ENCODE measurements at regions not wholly inside any gene's neighbourhood (a gene's known extent, or its start where the extent isn't known, plus 50 kb on each side); places are given as distances from the start of the nearest gene placed in this dataset.

DNA sequence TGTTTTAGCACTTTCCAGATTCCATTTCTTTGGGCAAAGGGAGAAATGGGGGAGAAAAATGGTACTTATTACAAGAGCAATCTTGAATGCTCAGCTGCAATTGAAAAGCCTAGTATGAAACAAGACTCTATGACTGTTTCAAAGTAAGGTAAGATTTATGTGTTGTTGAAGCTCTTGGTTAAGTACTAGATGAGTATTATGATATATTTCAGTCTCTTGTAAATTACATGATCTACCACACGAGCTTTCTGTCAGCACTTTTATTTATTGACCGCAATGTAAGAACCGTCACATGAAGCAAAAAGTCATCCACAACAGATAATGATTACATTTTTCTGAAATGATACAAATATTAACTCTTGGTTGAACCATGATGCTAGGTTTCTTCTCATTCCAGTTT lies 906.7 kb upstream of the CHORDC1 start:
- no CpG with 5 or more reads among the region's 3 CpGs for WGBS (ENCODE audit: extremely low coverage, insufficient coverage, low lambda C conversion rate)
- Histone ChIP-seq H3K56ac (ENCODE audit: low read length) (no peak overlapping the region), H2BK120ac (ENCODE audit: low read depth, low read length) (no peak overlapping the region), H2BK15ac (replicated peaks; ENCODE audit: low read depth) (no peak overlapping the region), H3K36me3 (ENCODE audit: control insufficient read depth, insufficient read depth, low read length) (no peaks in the 10 kb centered on the region), H3K4me1 (ENCODE audit: control insufficient read depth, low read depth, low read length) (peaks cover 4% of the 10 kb centered on the region), H3K23ac (ENCODE audit: low read length) (no peak overlapping the region), H3K18ac (ENCODE audit: low read length) (no peak overlapping the region), H4K8ac (ENCODE audit: low read depth, low read length) (no peak overlapping the region), H3K27me3 (ENCODE audit: insufficient read depth, low read length, poor library complexity) (no peaks in the 10 kb centered on the region), H2AK5ac (ENCODE audit: low read length) (no peak overlapping the region), H3K4me2 (ENCODE audit: low read length) (no peak overlapping the region), H3K9ac (ENCODE audit: low read length) (no peak overlapping the region), H3K4ac (ENCODE audit: low read depth, low read length) (no peak overlapping the region), H4K5ac (ENCODE audit: low read length) (no peak overlapping the region), H2BK5ac (ENCODE audit: low read length) (no peak overlapping the region), H3K79me1 (ENCODE audit: low read length) (no peaks in the 10 kb centered on the region), H3K4me3 (ENCODE audit: low read length) (no peak overlapping the region), H3K79me2 (ENCODE audit: control insufficient read depth, insufficient read depth, low read length) (no peaks in the 10 kb centered on the region), H3K27ac (ENCODE audit: low read depth, low read length) (no peak overlapping the region)
- no peak for DNase-seq

GRCh38 chr11:91124363-91124762 lies 901.5 kb upstream of the CHORDC1 start:
- Histone ChIP-seq H3K56ac (ENCODE audit: low read length) (no peak overlapping the region), H4K5ac (ENCODE audit: low read length) (no peak overlapping the region), H2BK120ac (ENCODE audit: low read depth, low read length) (no peak overlapping the region), H3K4me2 (ENCODE audit: low read length) (no peak overlapping the region), H3K18ac (ENCODE audit: low read length) (no peak overlapping the region), H3K36me3 (ENCODE audit: control insufficient read depth, insufficient read depth, low read length) (no peaks in the 10 kb centered on the region), H3K4me1 (ENCODE audit: control insufficient read depth, low read depth, low read length) (no peaks in the 10 kb centered on the region), H3K9ac (ENCODE audit: low read length) (no peak overlapping the region), H3K27ac (ENCODE audit: low read depth, low read length) (no peak overlapping the region), H3K79me2 (ENCODE audit: control insufficient read depth, insufficient read depth, low read length) (no peaks in the 10 kb centered on the region), H3K4me3 (ENCODE audit: low read length) (no peak overlapping the region), H3K23ac (ENCODE audit: low read length) (no peak overlapping the region), H3K4ac (ENCODE audit: low read depth, low read length) (no peak overlapping the region), H2BK15ac (replicated peaks; ENCODE audit: low read depth) (no peak overlapping the region), H2AK5ac (ENCODE audit: low read length) (no peak overlapping the region), H3K27me3 (ENCODE audit: insufficient read depth, low read length, poor library complexity) (no peaks in the 10 kb centered on the region), H3K79me1 (ENCODE audit: low read length) (no peaks in the 10 kb centered on the region), H2BK5ac (ENCODE audit: low read length) (no peak overlapping the region), H4K8ac (ENCODE audit: low read depth, low read length) (no peak overlapping the region)
- WGBS (ENCODE audit: extremely low coverage, insufficient coverage, low lambda C conversion rate), result no CpG with 5 or more reads among the region's 1 CpG
- DNase-seq, result no peak

- Histone ChIP-seq H3K4ac (ENCODE audit: low read depth, low read length) (no peak overlapping the region), H2AK5ac (ENCODE audit: low read length) (no peak overlapping the region), H3K4me2 (ENCODE audit: low read length) (no peak overlapping the region), H3K4me3 (ENCODE audit: low read length) (no peak overlapping the region), H2BK15ac (replicated peaks; ENCODE audit: low read depth) (no peak overlapping the region), H3K23ac (ENCODE audit: low read length) (no peak overlapping the region), H3K79me1 (ENCODE audit: low read length) (no peaks in the 10 kb centered on the region), H3K18ac (ENCODE audit: low read length) (no peak overlapping the region), H3K4me1 (ENCODE audit: control insufficient read depth, low read depth, low read length) (no peaks in the 10 kb centered on the region), H3K36me3 (ENCODE audit: control insufficient read depth, insufficient read depth, low read length) (no peaks in the 10 kb centered on the region), H3K27ac (ENCODE audit: low read depth, low read length) (no peak overlapping the region), H3K27me3 (ENCODE audit: insufficient read depth, low read length, poor library complexity) (no peaks in the 10 kb centered on the region), H2BK120ac (ENCODE audit: low read depth, low read length) (no peak overlapping the region), H4K5ac (ENCODE audit: low read length) (no peak overlapping the region), H3K56ac (ENCODE audit: low read length) (no peak overlapping the region), H3K9ac (ENCODE audit: low read length) (no peak overlapping the region), H2BK5ac (ENCODE audit: low read length) (no peak overlapping the region), H3K79me2 (ENCODE audit: control insufficient read depth, insufficient read depth, low read length) (no peaks in the 10 kb centered on the region), H4K8ac (ENCODE audit: low read depth, low read length) (no peak overlapping the region)
- no peak for DNase-seq
- no CpG with 5 or more reads among the region's 1 CpG for WGBS (ENCODE audit: extremely low coverage, insufficient coverage, low lambda C conversion rate)
Observed at GRCh38 chr11:91115116-91115515, 892.3 kb upstream of the CHORDC1 start.

- no peak overlapping the region for H2BK5ac ChIP-seq (ENCODE audit: low read length)
- H3K23ac ChIP-seq (ENCODE audit: low read length), result no peak overlapping the region
- DNase-seq, result peak; percentile 31
- H2BK120ac ChIP-seq (ENCODE audit: low read depth, low read length), result no peak overlapping the region
- H3K56ac ChIP-seq (ENCODE audit: low read length), result no peak overlapping the region
- H3K79me2 ChIP-seq (ENCODE audit: control insufficient read depth, insufficient read depth, low read length), result no peaks in the 10 kb centered on the region
- H4K8ac ChIP-seq (ENCODE audit: low read depth, low read length), result no peak overlapping the region
- no peaks in the 10 kb centered on the region for H3K4me1 ChIP-seq (ENCODE audit: control insufficient read depth, low read depth, low read length)
- H2AK5ac ChIP-seq (ENCODE audit: low read length), result no peak overlapping the region
- no peaks in the 10 kb centered on the region for H3K79me1 ChIP-seq (ENCODE audit: low read length)
- H4K5ac ChIP-seq (ENCODE audit: low read length), result no peak overlapping the region
- H3K9ac ChIP-seq (ENCODE audit: low read length), result no peak overlapping the region
- H3K27ac ChIP-seq (ENCODE audit: low read depth, low read length), result no peak overlapping the region
- H3K4ac ChIP-seq (ENCODE audit: low read depth, low read length), result no peak overlapping the region
- no peak overlapping the region for H2BK15ac ChIP-seq (replicated peaks; ENCODE audit: low read depth)
- no peak overlapping the region for H3K4me3 ChIP-seq (ENCODE audit: low read length)
- H3K36me3 ChIP-seq (ENCODE audit: control insufficient read depth, insufficient read depth, low read length), result no peaks in the 10 kb centered on the region
- no peak overlapping the region for H3K4me2 ChIP-seq (ENCODE audit: low read length)
- no peak overlapping the region for H3K18ac ChIP-seq (ENCODE audit: low read length)
- no CpG with 5 or more reads among the region's 2 CpGs for WGBS (ENCODE audit: extremely low coverage, insufficient coverage, low lambda C conversion rate)
- no peaks in the 10 kb centered on the region for H3K27me3 ChIP-seq (ENCODE audit: insufficient read depth, low read length, poor library complexity)
Observed at GRCh38 chr11:91104237-91104636, 881.4 kb upstream of the CHORDC1 start.

DNA sequence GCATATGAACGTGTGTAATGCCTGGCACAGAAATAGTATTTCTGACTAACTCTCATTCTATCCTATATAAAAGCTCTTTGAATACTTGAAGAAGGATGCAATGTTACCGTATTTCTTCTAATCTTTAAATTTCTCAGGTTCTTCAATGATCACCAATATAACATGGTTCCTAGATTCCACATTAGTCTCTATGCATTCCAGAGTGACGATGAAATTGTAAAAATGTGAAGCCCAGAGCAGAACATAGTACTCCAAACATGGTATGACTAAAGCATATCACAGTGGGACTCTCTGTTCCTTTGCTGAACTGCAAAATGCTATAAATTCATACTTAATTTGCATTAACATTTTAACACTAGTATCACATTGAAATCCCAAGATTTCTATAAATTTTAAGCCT lies 877.6 kb upstream of the CHORDC1 start:
- no peak overlapping the region for H3K27ac ChIP-seq (ENCODE audit: low read depth, low read length)
- H2BK5ac ChIP-seq (ENCODE audit: low read length), result no peak overlapping the region
- H3K23ac ChIP-seq (ENCODE audit: low read length), result no peak overlapping the region
- no peak overlapping the region for H3K9ac ChIP-seq (ENCODE audit: low read length)
- H3K4ac ChIP-seq (ENCODE audit: low read depth, low read length), result no peak overlapping the region
- no peak overlapping the region for H4K8ac ChIP-seq (ENCODE audit: low read depth, low read length)
- H3K4me2 ChIP-seq (ENCODE audit: low read length), result no peak overlapping the region
- no peak overlapping the region for H2AK5ac ChIP-seq (ENCODE audit: low read length)
- no peaks in the 10 kb centered on the region for H3K27me3 ChIP-seq (ENCODE audit: insufficient read depth, low read length, poor library complexity)
- H3K56ac ChIP-seq (ENCODE audit: low read length), result no peak overlapping the region
- H3K79me1 ChIP-seq (ENCODE audit: low read length), result no peaks in the 10 kb centered on the region
- H3K4me1 ChIP-seq (ENCODE audit: control insufficient read depth, low read depth, low read length), result no peaks in the 10 kb centered on the region
- H3K79me2 ChIP-seq (ENCODE audit: control insufficient read depth, insufficient read depth, low read length), result no peaks in the 10 kb centered on the region
- no peak overlapping the region for H3K4me3 ChIP-seq (ENCODE audit: low read length)
- H2BK120ac ChIP-seq (ENCODE audit: low read depth, low read length), result no peak overlapping the region
- no peak overlapping the region for H4K5ac ChIP-seq (ENCODE audit: low read length)
- WGBS (ENCODE audit: extremely low coverage, insufficient coverage, low lambda C conversion rate), result no CpG with 5 or more reads among the region's 3 CpGs
- no peak overlapping the region for H3K18ac ChIP-seq (ENCODE audit: low read length)
- H2BK15ac ChIP-seq (replicated peaks; ENCODE audit: low read depth), result no peak overlapping the region
- no peaks in the 10 kb centered on the region for H3K36me3 ChIP-seq (ENCODE audit: control insufficient read depth, insufficient read depth, low read length)
- peak; percentile 13 for DNase-seq

DNA sequence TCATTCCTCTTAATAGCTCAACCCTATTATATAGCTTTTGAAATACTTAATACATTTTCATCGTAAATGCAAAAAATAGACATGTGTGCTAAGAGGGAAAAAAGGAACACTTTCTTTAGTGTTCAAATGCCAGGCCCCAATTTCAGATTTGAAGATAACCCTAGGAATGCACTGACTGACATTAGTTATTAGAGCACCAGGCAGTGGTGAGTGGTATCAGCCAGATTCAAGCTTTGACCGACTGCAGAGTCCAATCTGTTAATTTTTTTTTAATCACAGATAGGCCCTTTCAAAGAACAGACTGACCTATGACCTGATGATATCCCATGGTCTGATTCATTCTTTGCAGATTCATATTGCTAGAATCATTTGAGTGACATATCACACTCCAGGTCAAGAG lies 874.2 kb upstream of the CHORDC1 start:
- Histone ChIP-seq H3K4me2 (ENCODE audit: low read length) (no peak overlapping the region), H3K27me3 (ENCODE audit: insufficient read depth, low read length, poor library complexity) (no peaks in the 10 kb centered on the region), H4K8ac (ENCODE audit: low read depth, low read length) (no peak overlapping the region), H3K9ac (ENCODE audit: low read length) (no peak overlapping the region), H2AK5ac (ENCODE audit: low read length) (no peak overlapping the region), H3K23ac (ENCODE audit: low read length) (no peak overlapping the region), H3K79me2 (ENCODE audit: control insufficient read depth, insufficient read depth, low read length) (no peaks in the 10 kb centered on the region), H3K4ac (ENCODE audit: low read depth, low read length) (no peak overlapping the region), H3K56ac (ENCODE audit: low read length) (no peak overlapping the region), H2BK120ac (ENCODE audit: low read depth, low read length) (no peak overlapping the region), H3K79me1 (ENCODE audit: low read length) (no peaks in the 10 kb centered on the region), H3K36me3 (ENCODE audit: control insufficient read depth, insufficient read depth, low read length) (no peaks in the 10 kb centered on the region), H3K4me1 (ENCODE audit: control insufficient read depth, low read depth, low read length) (no peaks in the 10 kb centered on the region), H2BK15ac (replicated peaks; ENCODE audit: low read depth) (no peak overlapping the region), H4K5ac (ENCODE audit: low read length) (no peak overlapping the region), H3K27ac (ENCODE audit: low read depth, low read length) (no peak overlapping the region), H2BK5ac (ENCODE audit: low read length) (no peak overlapping the region), H3K18ac (ENCODE audit: low read length) (no peak overlapping the region), H3K4me3 (ENCODE audit: low read length) (no peak overlapping the region)
- no CpG with 5 or more reads among the region's 2 CpGs for WGBS (ENCODE audit: extremely low coverage, insufficient coverage, low lambda C conversion rate)
- DNase-seq, result no peak

Measured in mesendoderm (in vitro differentiated cells).